HG03565 (cell line): ENCODE measurements at regions not wholly inside any gene's neighbourhood (a gene's known extent, or its start where the extent isn't known, plus 50 kb on each side); places are given as distances from the start of the nearest gene placed in this dataset.

Experiments
- ATAC-seq: cut with Tn5 transposase; IDR thresholded peaks from one replicate; pipeline ENCODE4 v1.9.1; 2021; ENCODE audit warnings: mild to moderate bottlenecking, moderate library complexity; ENCODE audit not compliant: unreplicated experiment

DNA sequence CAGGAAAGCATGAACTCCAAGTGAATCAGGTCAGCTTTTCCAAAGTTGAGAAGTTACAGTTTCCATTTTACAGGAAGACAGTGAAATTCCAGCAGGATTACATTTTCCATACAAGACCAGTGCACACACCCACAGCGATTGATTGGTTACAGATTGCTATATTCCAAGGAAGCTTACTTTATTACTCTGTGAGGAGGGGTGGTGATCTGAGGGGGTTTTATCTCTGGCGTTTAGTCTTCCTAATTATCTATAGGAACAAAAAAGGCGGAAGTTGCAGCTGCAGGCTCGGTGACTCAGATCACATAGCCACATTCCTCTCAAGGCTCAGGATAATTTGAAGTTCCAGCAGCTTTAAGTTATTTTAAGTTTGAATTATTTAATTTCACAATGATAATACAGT is 450.4 kb upstream of the NMUR2 start:
- ATAC-seq = no peak

- ATAC-seq = no peak
Measured at GRCh38 chr5:152861231-152861630, 456.2 kb upstream of the NMUR2 start.

DNA sequence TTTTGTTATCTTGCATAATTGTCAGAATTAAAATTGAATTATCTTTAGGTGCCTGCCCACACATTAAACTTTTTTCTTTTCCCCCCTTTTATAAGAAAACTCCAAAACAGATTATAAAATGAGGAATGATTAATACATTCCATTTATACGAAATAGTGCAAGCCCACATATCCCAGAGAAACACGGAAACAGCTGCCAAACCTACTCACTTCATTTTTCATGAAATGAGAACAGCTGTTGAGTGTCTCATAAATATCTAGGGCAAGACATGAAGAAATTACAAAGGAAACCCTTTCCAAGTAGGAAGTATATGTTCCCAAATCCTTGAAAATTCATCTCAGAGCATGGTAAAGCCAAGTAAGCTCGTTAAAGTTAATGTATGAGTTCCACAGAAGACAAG is 459.4 kb upstream of the NMUR2 start:
- no peak for ATAC-seq

GRCh38 chr5:152864991-152865390 is 459.9 kb upstream of the NMUR2 start:
- ATAC-seq = no peak

GRCh38 chr5:152869971-152870370 is 464.9 kb upstream of the NMUR2 start:
- no peak for ATAC-seq

GRCh38 chr5:152882621-152883020 is 477.5 kb upstream of the NMUR2 start:
- ATAC-seq = no peak

DNA sequence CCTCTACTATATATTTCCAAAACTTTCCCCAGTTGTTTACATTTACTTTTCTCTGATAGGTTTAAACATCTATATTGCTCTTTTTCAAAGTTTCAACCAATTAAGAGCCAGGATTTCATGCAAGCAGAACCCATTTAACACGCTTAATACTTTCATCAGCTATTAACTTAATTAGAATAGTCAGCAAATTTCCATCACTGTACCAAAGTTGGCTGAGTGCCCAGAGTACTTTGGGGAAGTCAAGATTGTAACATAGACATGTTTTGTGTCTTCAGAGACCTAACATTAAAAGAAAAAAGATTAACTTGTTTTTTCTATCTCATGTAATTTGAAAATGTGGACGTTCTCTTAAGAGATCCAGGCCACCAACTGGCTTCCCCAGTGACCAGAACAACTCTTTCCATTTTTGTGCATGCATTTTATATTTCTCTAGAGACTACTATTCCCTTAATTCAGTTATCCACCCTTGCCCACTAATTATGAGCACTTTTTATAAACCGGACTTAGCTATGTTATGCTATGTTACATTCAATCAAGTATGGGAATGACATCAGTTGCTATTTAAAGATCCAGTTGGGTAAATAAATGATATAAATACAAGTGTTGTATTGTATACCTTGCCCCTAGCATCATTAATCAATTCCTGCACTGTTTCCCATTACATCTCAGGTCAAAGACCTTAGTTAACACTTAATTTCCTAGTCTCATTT is 478.1 kb upstream of the NMUR2 start:
- ATAC-seq = no peak

- no peak for ATAC-seq
Measured at GRCh38 chr5:152884006-152884405, 478.9 kb upstream of the NMUR2 start.

- ATAC-seq = no peak
Measured at GRCh38 chr5:152900332-152900731, 495.3 kb upstream of the NMUR2 start.

DNA sequence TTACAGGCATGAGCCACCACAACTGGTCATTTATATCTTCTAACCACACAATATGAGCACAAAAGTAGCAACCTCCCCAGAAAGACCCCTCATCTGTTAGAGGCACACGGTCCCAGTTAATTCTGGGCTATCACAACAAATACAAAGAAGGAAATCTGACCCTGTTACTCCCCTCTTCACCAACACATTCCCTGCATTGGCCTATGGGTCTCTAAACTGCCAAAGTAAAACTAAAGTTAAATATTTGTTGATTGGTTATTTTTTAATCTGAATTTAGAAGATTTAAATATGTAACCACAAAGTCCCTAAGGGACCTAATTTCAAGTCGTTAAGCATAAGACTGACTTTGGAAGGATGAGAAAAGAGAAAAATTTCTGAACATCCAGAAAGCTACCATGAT is 496.7 kb upstream of the NMUR2 start:
- ATAC-seq = no peak

GRCh38 chr5:152905286-152905685 is 500.2 kb upstream of the NMUR2 start:
- ATAC-seq = no peak

GRCh38 chr5:152907488-152908245 is 502.6 kb upstream of the NMUR2 start:
- ATAC-seq = no peak

GRCh38 chr5:152912924-152913323 is 507.8 kb upstream of the NMUR2 start:
- ATAC-seq = no peak

- no peak for ATAC-seq
Measured at GRCh38 chr5:152932621-152933020, 527.5 kb upstream of the NMUR2 start.

DNA sequence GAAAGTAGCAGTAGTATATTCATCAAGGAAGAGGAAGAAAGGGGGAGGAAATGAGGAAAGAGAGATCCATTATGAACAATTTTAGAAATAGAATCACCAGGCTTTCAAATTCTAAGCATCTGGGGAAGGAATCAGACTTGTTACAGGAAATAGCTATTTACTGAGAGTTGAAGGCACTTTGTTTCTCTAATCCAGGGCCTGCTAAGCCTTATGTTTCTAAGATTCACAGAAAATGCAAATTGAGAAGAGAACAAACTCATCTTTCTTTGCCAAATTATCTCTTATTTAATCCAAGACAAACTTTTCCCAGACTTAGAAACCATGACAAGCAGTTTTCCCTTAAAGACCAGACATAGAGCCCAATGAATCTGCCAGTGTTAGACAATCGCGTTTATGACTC is 528.0 kb upstream of the NMUR2 start:
- no peak for ATAC-seq

GRCh38 chr5:152938630-152939029 is 533.6 kb upstream of the NMUR2 start:
- no peak for ATAC-seq

GRCh38 chr5:152942633-152943336 is 537.7 kb upstream of the NMUR2 start:
- no peak for ATAC-seq

- ATAC-seq = no peak
Measured at GRCh38 chr5:152953788-152954483, 536.5 kb upstream of the GRIA1 start.

GRCh38 chr5:152956943-152957613 is 533.4 kb upstream of the GRIA1 start:
- ATAC-seq = no peak

DNA sequence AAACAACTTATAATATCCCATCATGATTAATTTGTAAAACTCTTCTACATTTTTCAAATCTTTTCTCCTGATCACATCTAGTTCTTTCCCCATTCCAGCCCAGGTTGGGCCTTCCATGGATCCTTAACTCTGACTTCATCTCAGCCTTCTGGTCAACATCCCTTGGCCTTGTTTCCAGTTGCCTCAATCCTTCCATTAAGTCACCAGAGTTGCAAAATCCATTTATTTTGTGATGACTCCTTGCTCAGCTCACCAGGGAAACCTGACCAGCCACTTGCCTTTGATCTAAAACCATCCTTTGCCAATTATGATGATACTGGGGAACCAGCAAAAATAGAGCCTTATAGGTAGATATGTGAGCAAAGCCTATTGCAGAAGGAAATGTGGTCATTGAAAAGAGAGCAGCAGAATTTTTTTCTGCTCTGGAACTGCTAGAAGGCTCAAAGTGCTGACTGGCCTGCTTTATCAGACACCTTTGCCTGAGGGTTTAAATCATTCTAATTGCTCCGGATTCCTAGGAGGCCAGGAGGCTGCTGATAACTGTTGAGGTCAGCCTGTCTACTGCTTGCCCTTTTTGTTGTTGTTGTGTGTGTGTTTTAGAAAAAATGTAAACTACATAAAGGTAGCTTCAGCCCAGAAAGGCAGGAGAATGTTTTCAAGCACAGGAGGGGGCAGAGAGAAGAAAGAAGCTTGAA is 512.2 kb upstream of the GRIA1 start:
- ATAC-seq = no peak
